ENCODE measurements at regions not wholly inside any gene's neighbourhood (a gene's known extent, or its start where the extent isn't known, plus 50 kb on each side); places are given as distances from the start of the nearest gene placed in this dataset.

DNA sequence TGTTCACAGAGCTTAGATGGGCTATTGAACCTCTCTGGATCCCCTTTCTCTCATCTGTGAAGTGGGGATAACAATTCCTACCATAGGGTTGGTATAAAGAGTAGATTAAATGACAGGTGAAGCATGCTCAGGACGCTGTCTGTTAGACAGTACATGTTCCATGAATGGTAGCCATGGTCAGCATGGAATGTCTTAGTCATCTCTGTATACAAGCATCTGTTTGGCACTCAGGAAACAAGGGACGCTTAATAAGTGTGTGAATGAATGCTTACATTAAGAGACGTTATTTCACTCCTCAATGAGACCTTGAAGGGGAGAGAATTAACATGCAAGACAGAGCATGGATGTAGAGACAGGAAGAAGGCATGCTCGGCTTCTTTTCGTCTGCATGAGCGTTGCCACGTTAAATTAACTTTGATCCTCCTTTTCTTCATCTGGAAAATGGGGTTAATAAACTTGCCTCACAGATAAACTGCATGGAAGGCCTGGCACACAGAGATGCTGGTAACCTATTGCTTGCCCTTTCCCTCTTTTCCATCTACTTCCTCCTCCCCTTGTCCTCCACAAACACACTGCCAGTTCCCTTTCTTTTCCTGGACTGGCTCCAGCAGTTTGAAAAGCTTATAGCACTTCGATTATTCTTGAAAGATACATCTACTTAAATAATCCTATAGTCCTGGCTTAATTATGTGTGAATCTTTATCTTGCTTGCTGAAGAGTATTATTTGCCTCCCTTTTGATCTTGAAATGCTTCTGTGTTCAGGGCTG is 267.2 kb upstream of the MTNR1B start:
- Histone ChIP-seq H3K4me1 (ENCODE audit: control insufficient read depth, extremely low read depth, insufficient read depth, low read length) (peaks cover 2% of the 10 kb centered on the region), H3K4me2 (ENCODE audit: extremely low read depth, insufficient read depth, low read length) (no peak overlapping the region), H3K36me3 (ENCODE audit: control insufficient read depth, insufficient read depth, low read length) (no peaks in the 10 kb centered on the region), H3K4me3 (replicated peaks in 1 of 4; ENCODE audit: control extremely low read depth in 1 of 4, insufficient read depth in 1 of 4, low read depth in 3 of 4, low read length in 4 of 4) (no peak overlapping the region), H3K27ac (ENCODE audit: insufficient read depth, low read length) (no peak overlapping the region), H4K20me1 (ENCODE audit: control insufficient read depth, extremely low read depth, insufficient read depth, low read length) (no peaks in the 10 kb centered on the region), H3K9me3 (ENCODE audit: control insufficient read depth, insufficient read depth, low read depth, low read length) (no peaks in the 10 kb centered on the region), H3K79me2 (ENCODE audit: control insufficient read depth, insufficient read depth, low read length) (no peaks in the 10 kb centered on the region), H3K27me3 (ENCODE audit: control insufficient read depth, insufficient read depth, low read length) (no peaks in the 10 kb centered on the region), H2AFZ (ENCODE audit: low read length) (no peak overlapping the region), H3K9ac (ENCODE audit: insufficient read depth, low read length) (no peak overlapping the region)
- DNase-seq (ENCODE audit: low read depth in 2 of 2), result peak in 1 of 2 donors; percentile 55
- TF ChIP-seq CTCF (conservative IDR thresholded peaks at IDR 0.05 in 1 of 2, IDR thresholded peaks at IDR 0.05 in 1 of 2; ENCODE audit: low read depth in 1 of 2, low read length in 2 of 2) (no peak), EZH2 (IDR thresholded peaks at IDR 0.05; ENCODE audit: low read length, missing control alignments) (no peak)

DNA sequence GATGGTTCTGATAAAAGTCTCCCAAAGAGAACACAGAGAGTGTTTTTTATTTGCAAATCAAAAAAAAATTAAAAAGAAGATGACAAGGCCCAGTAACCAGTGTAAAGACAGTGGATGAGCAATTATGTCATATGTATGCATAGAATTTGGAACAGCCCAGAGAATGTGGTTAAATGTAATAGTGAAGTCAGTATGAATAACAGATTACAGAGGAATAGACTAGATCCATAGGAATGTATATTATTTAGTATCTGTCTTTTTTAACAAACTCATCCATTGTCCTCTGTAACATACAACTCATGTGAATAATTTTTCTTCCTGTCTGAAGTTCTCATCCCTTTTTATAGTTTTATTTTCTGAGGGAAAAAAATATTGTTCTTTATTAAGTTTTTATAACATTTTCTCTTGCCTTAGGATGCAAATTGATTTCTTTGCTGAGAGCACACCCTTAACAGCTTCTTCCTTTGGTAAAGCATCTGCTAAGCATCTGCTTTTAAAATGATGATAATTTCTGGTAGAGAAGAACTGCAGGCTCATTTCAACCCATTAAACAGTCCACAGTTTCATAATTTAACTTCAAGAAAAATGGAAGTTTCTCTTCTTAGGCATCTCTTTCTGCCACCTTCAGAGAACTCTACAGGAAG is 266.5 kb upstream of the MTNR1B start:
- H2AFZ ChIP-seq (ENCODE audit: low read length), result no peak overlapping the region
- no peak overlapping the region for H3K27ac ChIP-seq (ENCODE audit: insufficient read depth, low read length)
- H3K4me3 ChIP-seq (replicated peaks in 1 of 4; ENCODE audit: control extremely low read depth in 1 of 4, insufficient read depth in 1 of 4, low read depth in 3 of 4, low read length in 4 of 4), result no peak overlapping the region
- H3K27me3 ChIP-seq (ENCODE audit: control insufficient read depth, insufficient read depth, low read length), result no peaks in the 10 kb centered on the region
- TF ChIP-seq EZH2 (IDR thresholded peaks at IDR 0.05; ENCODE audit: low read length, missing control alignments) (no peak), CTCF (conservative IDR thresholded peaks at IDR 0.05 in 1 of 2, IDR thresholded peaks at IDR 0.05 in 1 of 2; ENCODE audit: low read depth in 1 of 2, low read length in 2 of 2) (no peak)
- H4K20me1 ChIP-seq (ENCODE audit: control insufficient read depth, extremely low read depth, insufficient read depth, low read length), result no peaks in the 10 kb centered on the region
- H3K4me1 ChIP-seq (ENCODE audit: control insufficient read depth, extremely low read depth, insufficient read depth, low read length), result peaks cover 2% of the 10 kb centered on the region
- DNase-seq (ENCODE audit: low read depth in 2 of 2), result peak; percentile 17 to 76
- H3K9me3 ChIP-seq (ENCODE audit: control insufficient read depth, insufficient read depth, low read depth, low read length), result no peaks in the 10 kb centered on the region
- no peaks in the 10 kb centered on the region for H3K79me2 ChIP-seq (ENCODE audit: control insufficient read depth, insufficient read depth, low read length)
- no peaks in the 10 kb centered on the region for H3K36me3 ChIP-seq (ENCODE audit: control insufficient read depth, insufficient read depth, low read length)
- H3K9ac ChIP-seq (ENCODE audit: insufficient read depth, low read length), result no peak overlapping the region
- no peak overlapping the region for H3K4me2 ChIP-seq (ENCODE audit: extremely low read depth, insufficient read depth, low read length)

GRCh38 chr11:92703449-92703830 is 266.0 kb upstream of the MTNR1B start:
- H3K79me2 ChIP-seq (ENCODE audit: control insufficient read depth, insufficient read depth, low read length), result no peaks in the 10 kb centered on the region
- no peaks in the 10 kb centered on the region for H3K27me3 ChIP-seq (ENCODE audit: control insufficient read depth, insufficient read depth, low read length)
- no peak overlapping the region for H3K27ac ChIP-seq (ENCODE audit: insufficient read depth, low read length)
- no peaks in the 10 kb centered on the region for H4K20me1 ChIP-seq (ENCODE audit: control insufficient read depth, extremely low read depth, insufficient read depth, low read length)
- TF ChIP-seq CTCF (conservative IDR thresholded peaks at IDR 0.05 in 1 of 2, IDR thresholded peaks at IDR 0.05 in 1 of 2; ENCODE audit: low read depth in 1 of 2, low read length in 2 of 2), result no peak
- no peak for TF ChIP-seq EZH2 (IDR thresholded peaks at IDR 0.05; ENCODE audit: low read length, missing control alignments)
- no peak overlapping the region for H3K4me2 ChIP-seq (ENCODE audit: extremely low read depth, insufficient read depth, low read length)
- H3K9me3 ChIP-seq (ENCODE audit: control insufficient read depth, insufficient read depth, low read depth, low read length), result no peaks in the 10 kb centered on the region
- no peak overlapping the region for H3K4me3 ChIP-seq (replicated peaks in 1 of 4; ENCODE audit: control extremely low read depth in 1 of 4, insufficient read depth in 1 of 4, low read depth in 3 of 4, low read length in 4 of 4)
- peak in 1 of 2 donors; percentile 71 for DNase-seq (ENCODE audit: low read depth in 2 of 2)
- no peak overlapping the region for H2AFZ ChIP-seq (ENCODE audit: low read length)
- H3K9ac ChIP-seq (ENCODE audit: insufficient read depth, low read length), result no peak overlapping the region
- H3K4me1 ChIP-seq (ENCODE audit: control insufficient read depth, extremely low read depth, insufficient read depth, low read length), result peaks cover 2% of the 10 kb centered on the region
- no peaks in the 10 kb centered on the region for H3K36me3 ChIP-seq (ENCODE audit: control insufficient read depth, insufficient read depth, low read length)
